ENCODE measurements at regions not wholly inside any gene's neighbourhood (a gene's known extent, or its start where the extent isn't known, plus 50 kb on each side); places are given as distances from the start of the nearest gene placed in this dataset.

- peaks cover 5% of the 10 kb centered on the region for H3K23me2 ChIP-seq (ENCODE audit: insufficient read length, low read depth, low read length, poor library complexity, severe bottlenecking)
- H3K14ac ChIP-seq (ENCODE audit: insufficient read depth, low read length) = peak overlapping the region; percentile 4
- no peaks in the 10 kb centered on the region; the same call in 1 of the 2 replicates for H3K4me1 ChIP-seq (ENCODE audit: insufficient read depth, low read length)
- no peak overlapping the region for H2BK12ac ChIP-seq (ENCODE audit: insufficient read length, low read depth, low read length)
- H2AK5ac ChIP-seq (ENCODE audit: insufficient read length, low read length) = no peak overlapping the region
- Mint-ChIP-seq H3K9me3 (no peaks in the 10 kb centered on the region), H3K27me3 (ENCODE audit: low read depth) (peaks cover 8% of the 10 kb centered on the region), H3K4me1 (peaks cover 26 to 30% of the 10 kb centered on the region in 2 experiments), H3K4me3 (peak overlapping the region; percentile 58 to 68), H3K36me3 (ENCODE audit: insufficient read depth in 1 of 3, low read depth in 3 of 3) (no peaks in the 10 kb centered on the region), H3K27ac (peak overlapping the region in 1 of 3 experiments; percentile 2; a peak in 2 of 7 replicates)
- H4K20me1 ChIP-seq (ENCODE audit: control insufficient read depth, insufficient read depth, insufficient read length) = no peaks in the 10 kb centered on the region
- no peaks in the 10 kb centered on the region for H3K9me3 ChIP-seq (ENCODE audit: control insufficient read depth, low read depth, low read length)
- H4K8ac ChIP-seq (replicated peaks; ENCODE audit: insufficient read length, low read depth, low read length) = no peak overlapping the region
- H2BK120ac ChIP-seq (ENCODE audit: low read depth, low read length, poor library complexity, severe bottlenecking) = no peak overlapping the region
- H3K27me3 ChIP-seq (ENCODE audit: insufficient read depth, low read length) = no peaks in the 10 kb centered on the region
- no peak overlapping the region for H2BK5ac ChIP-seq (ENCODE audit: insufficient read length, low read length)
- peak overlapping the region; percentile 78 for H3K4me2 ChIP-seq (ENCODE audit: insufficient read depth, insufficient read length, low read length)
- H2BK15ac ChIP-seq (ENCODE audit: low read depth, low read length) = no peak overlapping the region
- peak overlapping the region; percentile 27 for H3K18ac ChIP-seq (ENCODE audit: insufficient read length, low read depth, low read length)
- TF ChIP-seq CTCF (conservative IDR thresholded peaks at IDR 0.05) = no peak
- no peak for DNase-seq
- no peaks in the 10 kb centered on the region for H3K79me1 ChIP-seq (ENCODE audit: insufficient read depth, low read depth, low read length, poor library complexity, severe bottlenecking)
- H2BK20ac ChIP-seq (ENCODE audit: low read depth, low read length, poor library complexity, severe bottlenecking) = no peak overlapping the region
- H4K91ac ChIP-seq (ENCODE audit: insufficient read length, low read depth, low read length) = no peak overlapping the region
- no peak overlapping the region for H3K27ac ChIP-seq (ENCODE audit: insufficient read length, low read depth, low read length)
- H3K9ac ChIP-seq (ENCODE audit: extremely low read depth, insufficient read length, low read length) = peak overlapping the region; percentile 4
- no CpG with 5 or more reads among the region's 21 CpGs for WGBS (ENCODE audit: extremely low coverage, insufficient read length, low lambda C conversion rate)
- peak overlapping the region; percentile 59 for H2AFZ ChIP-seq (ENCODE audit: low read length)
- H3T11ph ChIP-seq (ENCODE audit: low read length) = no peak overlapping the region
- no peak overlapping the region for H3K23ac ChIP-seq (ENCODE audit: insufficient read length, low read depth, low read length)
- H3K56ac ChIP-seq (ENCODE audit: insufficient read length, low read depth, low read length) = no peak overlapping the region
- H4K5ac ChIP-seq (ENCODE audit: insufficient read length, low read depth, low read length) = no peak overlapping the region
- H3K79me2 ChIP-seq (ENCODE audit: insufficient read depth, low read length) = no peaks in the 10 kb centered on the region
- H3K4ac ChIP-seq (ENCODE audit: low read depth, low read length) = no peak overlapping the region
These were observed 93.7 kb upstream of the ZNF516 start for GRCh38 chr18:76588601-76589226.
